HG03060 (cell line): ENCODE measurements at regions not wholly inside any gene's neighbourhood (a gene's known extent, or its start where the extent isn't known, plus 50 kb on each side); places are given as distances from the start of the nearest gene placed in this dataset.

Experiments used
- ATAC-seq: cut with Tn5 transposase; IDR thresholded peaks from one replicate; pipeline ENCODE4 v1.9.1; 2021; ENCODE audit warnings: low read depth, moderate number of reproducible peaks; ENCODE audit not compliant: unreplicated experiment

- no peak for ATAC-seq
Observed at GRCh38 chr15:97692301-97693015, 268.0 kb upstream of the ARRDC4 start.

- ATAC-seq = no peak
Observed at GRCh38 chr15:97694456-97694855, 266.0 kb upstream of the ARRDC4 start.

DNA sequence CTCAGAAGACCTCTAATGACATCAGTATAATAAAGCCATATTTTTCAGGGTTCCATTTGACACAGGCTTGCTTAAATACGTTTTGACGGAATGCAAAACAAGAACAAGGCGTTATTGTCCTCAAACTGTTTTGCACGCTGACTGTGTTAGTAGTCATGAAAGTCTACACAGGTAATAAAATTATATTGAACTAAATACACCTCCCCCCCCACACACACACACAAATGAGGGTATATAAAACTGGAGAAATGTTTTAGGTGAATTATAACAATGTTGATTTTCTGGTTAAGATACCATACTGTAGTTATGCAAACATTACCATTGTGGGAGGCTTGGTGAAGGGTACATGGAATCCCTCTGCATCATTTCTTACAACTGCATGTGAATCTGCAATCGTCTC lies 257.1 kb upstream of the ARRDC4 start:
- ATAC-seq = no peak

- no peak for ATAC-seq
Observed at GRCh38 chr15:97706059-97706458, 254.4 kb upstream of the ARRDC4 start.

DNA sequence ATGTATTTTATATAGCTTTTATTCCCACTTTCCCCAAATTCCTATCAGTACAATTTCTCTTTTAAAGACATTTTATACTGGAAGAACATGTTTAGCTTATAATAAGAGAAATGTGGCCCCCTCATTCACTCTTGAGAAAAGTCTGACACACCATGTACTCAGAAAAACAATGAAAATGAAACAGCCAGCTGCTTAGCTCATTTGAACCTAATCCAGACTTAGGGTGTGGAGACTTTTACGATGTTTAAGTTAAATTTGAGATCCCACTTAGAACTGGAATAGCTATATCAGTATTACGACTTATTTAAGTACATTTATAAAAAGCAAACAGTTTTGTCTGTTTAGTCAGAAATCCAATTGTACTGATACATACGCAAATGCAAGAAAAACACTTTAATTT lies 252.3 kb upstream of the ARRDC4 start:
- no peak for ATAC-seq

GRCh38 chr15:97712530-97712929 lies 248.0 kb upstream of the ARRDC4 start:
- no peak for ATAC-seq

DNA sequence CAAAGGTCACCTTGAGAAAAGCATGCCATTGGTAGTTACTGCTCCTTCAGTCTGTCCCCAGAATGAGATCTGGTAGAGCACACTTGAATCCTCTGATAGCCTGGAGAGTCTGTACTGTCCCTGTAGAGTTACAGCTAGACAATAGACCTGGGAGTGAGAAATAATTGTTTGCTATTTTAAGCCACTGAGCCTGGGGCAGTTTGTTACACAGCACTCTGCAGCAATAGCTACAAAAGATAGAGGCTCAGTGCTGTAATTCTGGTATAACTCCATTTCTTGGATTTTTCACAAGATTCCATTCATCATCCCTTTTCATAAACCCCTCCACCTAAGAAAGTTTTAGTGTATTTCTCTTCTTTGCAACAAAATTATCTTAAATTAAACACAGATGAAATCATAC lies 242.7 kb upstream of the ARRDC4 start:
- ATAC-seq = no peak

GRCh38 chr15:97718509-97718908 lies 242.0 kb upstream of the ARRDC4 start:
- no peak for ATAC-seq

DNA sequence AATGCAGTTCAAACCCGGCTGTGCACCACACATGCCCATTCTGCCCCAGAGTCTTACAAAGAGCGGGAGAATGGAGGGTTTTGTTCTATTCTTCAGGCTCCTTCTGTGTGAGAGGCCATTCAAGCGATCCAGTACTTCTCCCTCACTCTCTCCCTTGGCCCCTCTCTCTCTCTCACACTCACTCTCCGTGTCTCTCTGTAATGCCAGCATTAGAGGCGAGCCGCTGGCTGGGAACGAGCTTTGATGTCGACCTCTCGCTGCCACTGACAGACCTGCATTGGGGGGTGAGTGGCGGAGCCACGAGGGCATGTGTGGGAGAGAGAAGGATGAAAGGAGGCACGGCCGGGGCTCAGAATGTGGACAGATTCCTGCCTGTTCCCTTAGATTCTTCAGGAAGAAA lies 231.7 kb upstream of the ARRDC4 start:
- ATAC-seq = no peak

DNA sequence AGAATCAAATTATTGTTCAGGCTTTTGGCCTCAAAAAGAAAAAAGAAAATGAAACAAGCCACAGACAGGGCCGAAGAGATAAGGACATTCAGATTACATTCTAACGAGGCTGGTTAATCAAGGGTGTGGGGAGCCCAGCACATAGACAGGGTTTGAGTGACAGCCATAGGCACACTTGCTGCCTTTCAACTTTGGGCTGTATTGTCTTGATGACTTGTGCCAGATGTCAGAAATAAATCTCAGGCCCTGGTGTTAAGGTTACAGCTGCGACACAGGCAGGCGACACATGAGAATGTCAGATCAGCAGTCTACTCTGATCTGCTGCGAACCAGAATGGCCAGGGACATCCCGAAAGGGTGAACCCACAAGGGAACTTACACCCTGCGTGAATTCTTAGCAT lies 231.2 kb upstream of the ARRDC4 start:
- ATAC-seq = no peak

GRCh38 chr15:97730315-97730714 lies 230.2 kb upstream of the ARRDC4 start:
- no peak for ATAC-seq

DNA sequence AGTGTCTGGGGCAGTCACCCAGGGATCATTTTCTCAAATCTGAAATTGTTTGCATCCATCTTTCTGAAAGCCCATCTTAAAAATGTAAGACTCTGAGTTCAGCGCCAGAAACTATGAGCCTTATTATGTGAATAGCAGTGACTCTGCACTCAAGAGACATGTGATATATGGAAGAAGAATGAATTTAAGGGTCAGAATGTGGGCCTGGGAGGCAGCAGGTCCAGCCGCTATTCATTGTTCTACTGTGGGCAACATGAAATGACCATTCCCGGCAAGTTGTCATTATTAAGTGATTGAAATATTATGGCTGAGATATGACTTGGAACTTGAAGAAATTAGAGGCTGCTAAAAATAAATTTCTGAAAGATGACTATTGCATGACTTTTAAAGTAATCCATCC lies 228.6 kb upstream of the ARRDC4 start:
- ATAC-seq = no peak

- no peak for ATAC-seq
Observed at GRCh38 chr15:97733373-97733772, 227.1 kb upstream of the ARRDC4 start.

DNA sequence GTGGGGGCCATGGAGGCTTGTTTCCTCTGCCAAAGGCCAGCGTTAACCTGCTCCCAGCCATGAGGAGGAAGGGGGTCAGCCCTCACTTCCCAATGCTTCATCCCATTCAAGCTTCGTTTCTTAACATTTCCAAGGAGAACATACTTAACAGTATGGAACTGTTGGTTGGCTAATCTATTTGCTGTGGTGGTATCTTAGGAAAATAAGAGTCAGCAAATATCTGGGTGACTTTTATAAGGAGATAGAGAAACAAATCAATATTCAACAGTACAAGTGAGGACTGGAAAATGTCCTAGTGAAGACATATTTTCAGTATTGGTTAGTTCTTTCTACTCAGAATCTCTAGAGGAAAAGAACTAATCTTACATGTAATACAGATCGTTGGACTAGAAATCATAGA lies 223.8 kb upstream of the ARRDC4 start:
- ATAC-seq = no peak

DNA sequence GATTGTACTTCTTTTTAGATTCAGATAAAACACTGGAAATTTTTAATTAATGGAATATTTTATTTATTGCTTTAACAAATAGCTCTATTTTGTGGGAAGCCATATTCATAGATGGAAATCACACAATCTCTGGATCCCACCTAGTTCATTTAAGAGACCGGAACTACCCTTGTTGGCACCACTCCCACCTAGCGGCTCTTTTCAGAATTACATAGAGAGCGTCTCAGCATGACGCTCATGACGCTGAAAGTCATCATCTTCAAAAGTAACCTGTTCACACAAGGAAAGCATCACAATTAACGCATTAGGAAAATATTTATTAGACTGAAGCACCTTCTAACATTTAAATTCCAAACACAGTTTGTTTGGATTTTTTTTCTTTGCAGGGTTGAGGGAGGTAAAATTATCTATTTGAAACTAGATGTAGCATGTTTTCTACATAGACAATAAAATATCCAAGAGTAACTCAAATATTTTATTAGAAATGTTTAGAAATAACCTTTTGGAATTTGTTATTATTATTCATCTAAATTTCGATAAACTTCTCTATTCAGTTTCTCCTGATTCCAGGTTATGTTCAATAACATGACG lies 214.9 kb upstream of the ARRDC4 start:
- peak; percentile 95 for ATAC-seq

GRCh38 chr15:97747342-97747741 lies 213.2 kb upstream of the ARRDC4 start:
- no peak for ATAC-seq

DNA sequence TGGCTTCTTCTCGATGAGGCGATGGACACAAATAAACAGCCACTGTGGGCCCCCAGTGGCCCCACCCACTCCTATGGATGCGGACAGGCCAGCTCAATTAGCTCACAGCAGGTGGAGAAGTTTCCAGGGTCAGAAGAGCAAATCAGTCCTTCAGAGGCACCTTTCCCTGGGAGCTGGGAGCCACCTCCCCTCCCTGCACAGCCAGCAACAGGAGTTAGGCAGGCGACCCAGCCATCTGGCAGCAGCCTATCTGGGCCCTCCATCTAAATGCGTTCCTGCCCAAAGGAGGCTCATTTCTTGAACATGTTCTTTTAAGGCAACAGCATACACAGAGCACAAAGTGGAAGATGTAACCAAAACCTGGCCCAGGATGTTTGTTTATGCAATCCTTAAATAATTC lies 211.9 kb upstream of the ARRDC4 start:
- ATAC-seq = no peak

GRCh38 chr15:97750060-97750459 lies 210.4 kb upstream of the ARRDC4 start:
- no peak for ATAC-seq

DNA sequence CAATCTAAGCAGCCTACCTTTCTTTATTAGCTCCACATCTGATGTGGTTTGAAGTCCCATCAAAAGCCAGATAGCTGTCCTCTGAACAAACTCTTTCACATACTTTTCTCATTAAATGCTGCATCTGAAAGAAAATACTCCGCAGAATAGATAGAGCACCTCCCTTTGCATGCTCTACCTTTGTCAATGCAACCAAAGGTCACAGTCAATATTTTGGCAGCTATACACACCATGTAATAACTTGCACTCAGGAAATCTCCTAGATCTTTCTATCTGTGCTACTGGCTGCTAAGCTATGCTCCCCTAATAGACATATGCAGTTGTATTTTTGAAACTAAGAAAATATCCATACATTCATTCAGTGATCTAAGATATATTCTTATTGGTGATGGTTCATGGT lies 204.8 kb upstream of the ARRDC4 start:
- no peak for ATAC-seq

- no peak for ATAC-seq
Observed at GRCh38 chr15:97759363-97759762, 201.1 kb upstream of the ARRDC4 start.

DNA sequence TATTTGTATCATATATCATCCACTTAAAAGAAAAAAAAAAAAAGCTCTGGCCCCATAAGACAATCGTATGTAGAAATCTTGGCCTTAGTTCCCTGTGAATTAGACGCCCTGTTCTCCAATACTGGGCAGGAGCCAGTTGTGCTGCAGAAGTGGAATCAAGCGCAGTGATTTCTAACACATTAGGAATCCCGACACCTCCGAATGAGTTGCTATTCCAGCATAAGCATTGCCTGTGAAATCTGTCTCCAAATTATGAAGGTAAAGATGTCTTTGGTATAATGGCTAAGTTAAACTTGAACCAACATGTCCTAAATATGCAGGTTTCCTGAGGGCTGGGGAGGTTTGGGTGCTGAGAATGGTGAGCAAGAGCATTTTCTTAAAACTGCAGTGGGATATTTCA lies 199.4 kb upstream of the ARRDC4 start:
- no peak for ATAC-seq

DNA sequence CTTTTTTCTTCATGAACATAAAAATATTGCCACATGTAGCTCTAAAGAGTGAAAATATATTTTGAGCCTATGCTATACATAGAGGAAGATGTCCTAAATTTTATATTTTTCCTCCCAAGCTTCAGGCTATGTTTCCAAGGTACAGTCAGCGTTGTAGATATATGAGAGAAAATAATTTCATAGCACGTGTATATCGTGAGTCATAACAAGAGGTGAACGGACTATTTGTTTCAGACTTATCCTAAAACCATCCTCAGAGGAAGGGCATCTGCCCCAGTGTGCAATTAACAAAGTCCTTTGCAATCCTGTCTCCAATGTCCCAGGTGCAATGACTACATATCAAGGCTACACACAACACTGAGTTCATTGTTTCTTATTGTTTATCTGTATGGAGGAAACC lies 177.3 kb upstream of the ARRDC4 start:
- ATAC-seq = no peak

DNA sequence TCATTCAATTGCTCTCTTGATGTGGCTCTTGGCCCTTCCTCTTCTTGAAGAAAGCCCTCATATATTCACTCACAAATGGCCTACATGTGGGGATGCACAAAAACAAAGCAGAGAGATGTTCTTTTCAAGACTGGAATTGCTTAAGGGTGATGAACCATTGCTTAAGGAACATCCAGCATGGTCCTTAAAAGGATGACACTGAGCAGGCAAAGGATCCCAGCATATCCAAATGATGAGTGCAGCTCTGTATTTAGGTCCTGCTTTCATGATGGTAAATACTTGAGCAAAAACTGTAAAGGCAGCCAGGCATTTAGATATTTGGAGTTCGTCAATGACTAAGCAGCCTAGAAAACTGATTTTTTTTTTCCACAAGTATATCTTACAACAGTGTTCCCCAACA lies 173.8 kb upstream of the ARRDC4 start:
- no peak for ATAC-seq
